OCI-LY1 (cell line): ENCODE measurements at regions not wholly inside any gene's neighbourhood (a gene's known extent, or its start where the extent isn't known, plus 50 kb on each side); places are given as distances from the start of the nearest gene placed in this dataset.

Experiments used
- H2AFZ ChIP-seq: fragments of 200-600 bp; sonication (generic), shearing (Covaris generic); 2 replicates; pipeline ENCODE4 v1.6.0; 2014; ENCODE audit warnings: antibody characterized with exemption, mild to moderate bottlenecking, low read length
- H3F3A ChIP-seq: fragments of 200-600 bp; sonication (generic), shearing (Covaris generic); 2 replicates; pipeline ENCODE4 v1.6.0; 2014; ENCODE audit warnings: mild to moderate bottlenecking, antibody characterized with exemption, low read length, moderate library complexity; ENCODE audit not compliant: insufficient read depth
- H3K27ac ChIP-seq: fragments of 200-600 bp; sonication (generic); 2 replicates; pipeline ENCODE4 v1.5.1; 2014; ENCODE audit warnings: low read length, mixed run types, mild to moderate bottlenecking, low read depth; ENCODE audit not compliant: poor library complexity, severe bottlenecking
- H3K27me3 ChIP-seq: fragments of 200-600 bp; sonication (generic); 2 replicates; pipeline ENCODE4 v1.6.0; 2014; ENCODE audit warnings: antibody characterized with exemption, mild to moderate bottlenecking, low read length, moderate library complexity; ENCODE audit not compliant: insufficient read depth
- H3K36me3 ChIP-seq: fragments of 200-600 bp; sonication (generic); 2 replicates; pipeline ENCODE4 v1.6.1; 2014; ENCODE audit warnings: mild to moderate bottlenecking, antibody characterized with exemption, low read length, moderate library complexity, mixed read lengths; ENCODE audit not compliant: insufficient read depth
- H3K4me1 ChIP-seq: fragments of 200-600 bp; sonication (generic); 2 replicates; pipeline ENCODE4 v1.5.1; 2014; ENCODE audit warnings: mild to moderate bottlenecking, low read length, moderate library complexity; ENCODE audit not compliant: insufficient read depth, severe bottlenecking
- H3K4me2 ChIP-seq: fragments of 200-600 bp; sonication (generic), shearing (Covaris generic); 2 replicates; pipeline ENCODE4 v1.6.1; 2014; ENCODE audit warnings: low read length
- H3K4me3 ChIP-seq: fragments of 200-600 bp; sonication (generic); 2 replicates; pipeline ENCODE4 v1.5.1; 2014; ENCODE audit warnings: low read length, low read depth, mild to moderate bottlenecking, mixed read lengths; ENCODE audit not compliant: poor library complexity, severe bottlenecking
- H3K79me2 ChIP-seq: fragments of 200-600 bp; shearing (Covaris generic); 2 replicates; pipeline ENCODE4 v1.6.1; 2016; ENCODE audit warnings: mixed run types, low read length, mixed read lengths; ENCODE audit not compliant: insufficient read depth
- H3K9ac ChIP-seq: fragments of 200-600 bp; sonication (generic), shearing (Covaris generic); 2 replicates; pipeline ENCODE4 v1.6.1; 2014; ENCODE audit warnings: mild to moderate bottlenecking, low read length, mixed read lengths
- H3K9me2 ChIP-seq: fragments of 200-600 bp; sonication (generic), shearing (Covaris generic); 2 replicates; pipeline ENCODE4 v1.6.1; 2014; ENCODE audit warnings: low read depth, mild to moderate bottlenecking, low read length, mixed read lengths
- H3K9me3 ChIP-seq: fragments of 200-600 bp; shearing (Covaris generic); 2 replicates; pipeline ENCODE4 v1.6.1; 2014; ENCODE audit warnings: low read length, mixed read lengths
- H4K20me1 ChIP-seq: fragments of 200-600 bp; sonication (generic), shearing (Covaris generic); 2 replicates; pipeline ENCODE4 v1.6.0; 2016; ENCODE audit warnings: mild to moderate bottlenecking, low read length; ENCODE audit not compliant: insufficient read depth
- CTCF ChIP-seq: fragments of 200-600 bp; sonication (generic), shearing (Covaris generic); IDR thresholded peaks from 2 replicates; pipeline ENCODE4 v1.5.1; 2017; ENCODE audit warnings: mild to moderate bottlenecking, antibody characterized with exemption, low read length, moderate library complexity, mixed read lengths
- EZH2 ChIP-seq: fragments of 200-600 bp; sonication (generic), shearing (Covaris generic); IDR thresholded peaks from 2 replicates; pipeline ENCODE4 v1.8.0; 2017; ENCODE audit warnings: borderline replicate concordance, mixed run types, mild to moderate bottlenecking, antibody characterized with exemption, low read length, moderate library complexity, mixed read lengths

GRCh38 chr5:123286891-123287290, 136.3 kb downstream of the CEP120 start:
- TF ChIP-seq EZH2 (no peak), CTCF (no peak)

DNA sequence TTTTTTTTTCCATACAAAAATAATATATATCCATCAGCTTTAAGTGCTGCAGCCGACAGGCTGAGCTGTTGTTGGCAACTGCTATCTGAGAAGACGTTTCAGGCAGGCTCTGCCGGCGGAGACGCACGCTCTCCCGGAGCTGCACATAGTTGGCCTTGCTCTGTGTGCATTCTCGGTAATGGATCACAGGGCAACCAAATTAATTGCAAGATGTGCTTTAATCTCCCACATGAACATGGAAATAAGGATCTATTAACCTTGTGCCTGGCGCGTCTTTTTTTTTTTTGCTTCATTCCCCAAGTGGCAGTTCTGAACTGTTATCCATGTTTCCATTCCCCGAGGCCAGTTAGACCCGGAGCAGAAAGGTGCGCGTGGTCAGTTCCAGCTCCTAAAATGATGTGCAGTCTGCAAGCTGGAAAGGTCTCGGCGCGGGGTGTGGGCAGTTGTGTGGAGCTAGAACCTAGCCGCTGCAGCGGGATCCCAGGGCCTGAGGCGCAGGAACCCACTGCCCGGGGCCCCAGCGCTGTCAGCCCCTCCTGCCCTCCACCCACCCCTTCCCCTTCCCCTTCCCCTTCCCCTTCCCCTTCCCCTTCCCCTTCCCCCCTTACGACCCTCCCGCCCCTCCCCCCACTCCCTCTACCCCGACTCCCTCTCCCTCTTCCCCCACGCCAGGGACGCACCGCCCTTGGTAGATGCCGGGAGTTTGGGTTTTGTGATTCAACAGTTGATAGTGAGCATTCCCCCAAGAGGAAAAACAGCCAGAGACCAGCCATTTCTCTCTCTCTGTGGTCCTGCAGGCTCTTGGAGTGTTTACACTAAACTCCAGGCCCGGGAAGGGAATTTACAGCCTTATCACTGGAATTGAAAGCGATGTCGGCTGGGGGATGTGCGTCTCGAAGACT, 137.8 kb downstream of the CEP120 start:
- H3K27ac ChIP-seq = no peak overlapping the region
- H3K4me3 ChIP-seq = no peak overlapping the region
- TF ChIP-seq CTCF = no peak
- no peak for TF ChIP-seq EZH2

More at GRCh38 chr5:123286891-123287290, 136.3 kb downstream of the CEP120 start:
- no peak overlapping the region for H2AFZ ChIP-seq
- H3K79me2 ChIP-seq = no peaks in the 10 kb centered on the region
- H3K27me3 ChIP-seq = no peaks in the 10 kb centered on the region
- H3K9me2 ChIP-seq = no peaks in the 10 kb centered on the region
- H3K27ac ChIP-seq = no peak overlapping the region
- H3K4me3 ChIP-seq = no peak overlapping the region
- H3K4me2 ChIP-seq = no peak overlapping the region
- no peak overlapping the region for H3K9ac ChIP-seq
- H3K4me1 ChIP-seq = no peaks in the 10 kb centered on the region
- no peaks in the 10 kb centered on the region for H3K9me3 ChIP-seq
- H4K20me1 ChIP-seq = no peaks in the 10 kb centered on the region
- no peaks in the 10 kb centered on the region for H3K36me3 ChIP-seq
- H3F3A ChIP-seq = no peaks in the 10 kb centered on the region

DNA sequence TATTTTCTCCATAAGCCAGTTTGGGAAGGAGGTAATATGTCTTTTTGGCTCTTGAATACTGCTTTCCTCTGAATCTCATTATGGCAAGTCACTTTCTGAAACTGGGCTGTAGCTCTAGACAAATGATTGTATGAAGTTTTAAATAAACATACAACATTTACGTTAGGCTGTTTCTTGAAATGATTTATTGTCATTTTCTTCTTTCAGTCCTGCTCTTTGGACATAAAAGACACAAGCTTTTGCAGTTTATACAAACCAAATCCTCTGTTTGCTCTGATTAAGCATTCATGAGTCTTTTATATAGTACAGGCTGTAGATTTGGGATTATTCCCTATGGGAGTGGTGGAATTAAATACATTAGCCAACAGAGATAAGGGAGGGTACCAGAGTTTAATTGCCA, 139.7 kb downstream of the CEP120 start:
- no peak overlapping the region for H3K9ac ChIP-seq
- H3K9me3 ChIP-seq = no peaks in the 10 kb centered on the region
- no peak overlapping the region for H3K27ac ChIP-seq
- H4K20me1 ChIP-seq = no peaks in the 10 kb centered on the region
- H2AFZ ChIP-seq = no peak overlapping the region
- H3K4me2 ChIP-seq = no peak overlapping the region
- no peaks in the 10 kb centered on the region for H3K27me3 ChIP-seq
- TF ChIP-seq CTCF (no peak), EZH2 (no peak)
- no peaks in the 10 kb centered on the region for H3K79me2 ChIP-seq
- H3F3A ChIP-seq = no peaks in the 10 kb centered on the region
- H3K4me1 ChIP-seq = no peaks in the 10 kb centered on the region
- H3K9me2 ChIP-seq = no peaks in the 10 kb centered on the region
- H3K36me3 ChIP-seq = no peaks in the 10 kb centered on the region
- H3K4me3 ChIP-seq = no peak overlapping the region

More for the DNA sequence above, 137.8 kb downstream of the CEP120 start:
- Histone ChIP-seq H2AFZ (no peak overlapping the region), H3K9me2 (no peaks in the 10 kb centered on the region), H4K20me1 (no peaks in the 10 kb centered on the region), H3K9me3 (no peaks in the 10 kb centered on the region), H3K9ac (no peak overlapping the region), H3F3A (no peaks in the 10 kb centered on the region), H3K79me2 (no peaks in the 10 kb centered on the region), H3K36me3 (no peaks in the 10 kb centered on the region), H3K4me1 (no peaks in the 10 kb centered on the region), H3K4me2 (no peak overlapping the region), H3K27me3 (no peaks in the 10 kb centered on the region)
